ENCODE measurements at regions not wholly inside any gene's neighbourhood (a gene's known extent, or its start where the extent isn't known, plus 50 kb on each side); places are given as distances from the start of the nearest gene placed in this dataset.

DNA sequence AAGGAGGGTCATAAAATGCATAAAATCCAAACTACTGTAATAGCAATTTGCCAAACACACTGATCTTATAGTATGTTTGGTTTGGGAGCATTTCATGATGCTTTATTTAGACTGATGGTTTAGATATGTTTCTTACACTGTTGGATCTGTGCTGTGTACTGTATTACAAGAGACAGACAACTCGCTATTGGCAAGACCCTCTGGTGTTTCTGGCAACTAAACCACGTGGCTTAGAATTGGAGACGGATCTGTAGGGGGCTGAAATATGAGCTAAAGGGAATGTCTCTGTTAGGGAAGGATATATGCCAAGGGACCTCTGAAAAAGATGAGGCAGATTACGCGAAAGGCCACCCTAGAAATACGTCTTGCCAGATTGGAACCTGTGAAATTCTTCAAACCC lies 208.7 kb downstream of the BARX2 start:
- H3K79me2 ChIP-seq (ENCODE audit: insufficient read depth, low read length), result no peaks in the 10 kb centered on the region
- H2BK120ac ChIP-seq (ENCODE audit: low read depth, low read length, poor library complexity, severe bottlenecking), result no peak overlapping the region
- H3K4me1 ChIP-seq (ENCODE audit: insufficient read depth, low read length), result peaks cover 2% of the 10 kb centered on the region; the same call in 1 of the 2 replicates
- no peak overlapping the region for H3K4me2 ChIP-seq (ENCODE audit: insufficient read depth, insufficient read length, low read length)
- no peak overlapping the region for H2AK5ac ChIP-seq (ENCODE audit: insufficient read length, low read length)
- no peak overlapping the region for H3K27ac ChIP-seq (ENCODE audit: insufficient read length, low read depth, low read length)
- no peak overlapping the region for H3K9ac ChIP-seq (ENCODE audit: extremely low read depth, insufficient read length, low read length)
- no peak overlapping the region for H4K91ac ChIP-seq (ENCODE audit: insufficient read length, low read depth, low read length)
- TF ChIP-seq, protein P1, sequence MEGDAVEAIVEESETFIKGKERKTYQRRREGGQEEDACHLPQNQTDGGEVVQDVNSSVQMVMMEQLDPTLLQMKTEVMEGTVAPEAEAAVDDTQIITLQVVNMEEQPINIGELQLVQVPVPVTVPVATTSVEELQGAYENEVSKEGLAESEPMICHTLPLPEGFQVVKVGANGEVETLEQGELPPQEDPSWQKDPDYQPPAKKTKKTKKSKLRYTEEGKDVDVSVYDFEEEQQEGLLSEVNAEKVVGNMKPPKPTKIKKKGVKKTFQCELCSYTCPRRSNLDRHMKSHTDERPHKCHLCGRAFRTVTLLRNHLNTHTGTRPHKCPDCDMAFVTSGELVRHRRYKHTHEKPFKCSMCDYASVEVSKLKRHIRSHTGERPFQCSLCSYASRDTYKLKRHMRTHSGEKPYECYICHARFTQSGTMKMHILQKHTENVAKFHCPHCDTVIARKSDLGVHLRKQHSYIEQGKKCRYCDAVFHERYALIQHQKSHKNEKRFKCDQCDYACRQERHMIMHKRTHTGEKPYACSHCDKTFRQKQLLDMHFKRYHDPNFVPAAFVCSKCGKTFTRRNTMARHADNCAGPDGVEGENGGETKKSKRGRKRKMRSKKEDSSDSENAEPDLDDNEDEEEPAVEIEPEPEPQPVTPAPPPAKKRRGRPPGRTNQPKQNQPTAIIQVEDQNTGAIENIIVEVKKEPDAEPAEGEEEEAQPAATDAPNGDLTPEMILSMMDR (conservative IDR thresholded peaks at IDR 0.05), result no peak
- H3K56ac ChIP-seq (ENCODE audit: insufficient read length, low read depth, low read length), result no peak overlapping the region
- H3K27me3 ChIP-seq (ENCODE audit: insufficient read depth, low read length), result no peaks in the 10 kb centered on the region
- no peaks in the 10 kb centered on the region for H3K23me2 ChIP-seq (ENCODE audit: insufficient read length, low read depth, low read length, poor library complexity, severe bottlenecking)
- no peaks in the 10 kb centered on the region; a peak in 1 of 5 replicates for H3K9me3 Mint-ChIP-seq
- H3K36me3 Mint-ChIP-seq (ENCODE audit: insufficient read depth in 1 of 3, low read depth in 3 of 3), result peaks cover 0 to 2% (median 0%) of the 10 kb centered on the region in 3 experiments; a peak in 1 of 7 replicates
- H2BK20ac ChIP-seq (ENCODE audit: low read depth, low read length, poor library complexity, severe bottlenecking), result no peak overlapping the region
- no peak for DNase-seq
- no peak overlapping the region for H2AFZ ChIP-seq (ENCODE audit: low read length)
- H4K8ac ChIP-seq (replicated peaks; ENCODE audit: insufficient read length, low read depth, low read length), result no peak overlapping the region
- no peak overlapping the region for H3K18ac ChIP-seq (ENCODE audit: insufficient read length, low read depth, low read length)
- H3K27ac Mint-ChIP-seq, result no peak overlapping the region
- H3K14ac ChIP-seq (ENCODE audit: insufficient read depth, low read length), result no peak overlapping the region
- H3K79me1 ChIP-seq (ENCODE audit: insufficient read depth, low read depth, low read length, poor library complexity, severe bottlenecking), result no peaks in the 10 kb centered on the region
- no peaks in the 10 kb centered on the region for H3K9me3 ChIP-seq (ENCODE audit: control insufficient read depth, low read depth, low read length)
- no peak overlapping the region for H3K4me3 Mint-ChIP-seq
- no peak overlapping the region for H2BK15ac ChIP-seq (ENCODE audit: low read depth, low read length)
- no peak overlapping the region for H4K5ac ChIP-seq (ENCODE audit: insufficient read length, low read depth, low read length)
- no peak overlapping the region for H2BK12ac ChIP-seq (ENCODE audit: insufficient read length, low read depth, low read length)
- peaks cover 9% of the 10 kb centered on the region; the same call in 1 of the 2 replicates for H3K27me3 Mint-ChIP-seq (ENCODE audit: low read depth)
- H3K4ac ChIP-seq (ENCODE audit: low read depth, low read length), result no peak overlapping the region
- H3T11ph ChIP-seq (ENCODE audit: low read length), result no peak overlapping the region
- WGBS (ENCODE audit: extremely low coverage, insufficient read length, low lambda C conversion rate), result no CpG with 5 or more reads among the region's 6 CpGs
- H3K23ac ChIP-seq (ENCODE audit: insufficient read length, low read depth, low read length), result no peak overlapping the region
- no peak overlapping the region for H2BK5ac ChIP-seq (ENCODE audit: insufficient read length, low read length)
- no peaks in the 10 kb centered on the region for H4K20me1 ChIP-seq (ENCODE audit: control insufficient read depth, insufficient read depth, insufficient read length)
- H3K4me1 Mint-ChIP-seq, result no peaks in the 10 kb centered on the region
